ENCODE measurements at regions not wholly inside any gene's neighbourhood (a gene's known extent, or its start where the extent isn't known, plus 50 kb on each side); places are given as distances from the start of the nearest gene placed in this dataset.

GRCh38 chr5:163821142-163821541, 315.7 kb downstream of the MAT2B start:
- no peaks in the 10 kb centered on the region for H3K36me3 ChIP-seq (ENCODE audit: control insufficient read depth, insufficient read depth, low read length)
- TF ChIP-seq CTCF (IDR thresholded peaks at IDR 0.05; ENCODE audit: insufficient read depth, low read length, poor library complexity, severe bottlenecking): no peak
- H3K27me3 ChIP-seq (ENCODE audit: control insufficient read depth, insufficient read depth, low read length): no peaks in the 10 kb centered on the region
- DNase-seq (ENCODE audit: low read depth): no peak
- no peak overlapping the region for H3K4me3 ChIP-seq (ENCODE audit: low read depth, low read length)

GRCh38 chr5:163822548-163822947, 317.1 kb downstream of the MAT2B start:
- TF ChIP-seq CTCF (IDR thresholded peaks at IDR 0.05; ENCODE audit: insufficient read depth, low read length, poor library complexity, severe bottlenecking): no peak
- no peak for DNase-seq (ENCODE audit: low read depth)
- Histone ChIP-seq H3K4me3 (ENCODE audit: low read depth, low read length) (no peak overlapping the region), H3K36me3 (ENCODE audit: control insufficient read depth, insufficient read depth, low read length) (no peaks in the 10 kb centered on the region), H3K27me3 (ENCODE audit: control insufficient read depth, insufficient read depth, low read length) (no peaks in the 10 kb centered on the region)

GRCh38 chr5:163825661-163826060, 320.2 kb downstream of the MAT2B start:
- TF ChIP-seq CTCF (IDR thresholded peaks at IDR 0.05; ENCODE audit: insufficient read depth, low read length, poor library complexity, severe bottlenecking): no peak
- Histone ChIP-seq H3K27me3 (ENCODE audit: control insufficient read depth, insufficient read depth, low read length) (no peaks in the 10 kb centered on the region), H3K4me3 (ENCODE audit: low read depth, low read length) (no peak overlapping the region), H3K36me3 (ENCODE audit: control insufficient read depth, insufficient read depth, low read length) (no peaks in the 10 kb centered on the region)
- DNase-seq (ENCODE audit: low read depth): no peak

- H3K27me3 ChIP-seq (ENCODE audit: control insufficient read depth, insufficient read depth, low read length): no peaks in the 10 kb centered on the region
- no peak for TF ChIP-seq CTCF (IDR thresholded peaks at IDR 0.05; ENCODE audit: insufficient read depth, low read length, poor library complexity, severe bottlenecking)
- H3K36me3 ChIP-seq (ENCODE audit: control insufficient read depth, insufficient read depth, low read length): no peaks in the 10 kb centered on the region
- no peak for DNase-seq (ENCODE audit: low read depth)
- no peak overlapping the region for H3K4me3 ChIP-seq (ENCODE audit: low read depth, low read length)
These were observed 320.8 kb downstream of the MAT2B start for GRCh38 chr5:163826201-163826600.

GRCh38 chr5:163832155-163832554, 326.7 kb downstream of the MAT2B start:
- no peak overlapping the region for H3K4me3 ChIP-seq (ENCODE audit: low read depth, low read length)
- H3K36me3 ChIP-seq (ENCODE audit: control insufficient read depth, insufficient read depth, low read length): no peaks in the 10 kb centered on the region
- no peaks in the 10 kb centered on the region for H3K27me3 ChIP-seq (ENCODE audit: control insufficient read depth, insufficient read depth, low read length)
- DNase-seq (ENCODE audit: low read depth): no peak
- no peak for TF ChIP-seq CTCF (IDR thresholded peaks at IDR 0.05; ENCODE audit: insufficient read depth, low read length, poor library complexity, severe bottlenecking)

- DNase-seq (ENCODE audit: low read depth): no peak
- Histone ChIP-seq H3K36me3 (ENCODE audit: control insufficient read depth, insufficient read depth, low read length) (no peaks in the 10 kb centered on the region), H3K4me3 (ENCODE audit: low read depth, low read length) (no peak overlapping the region), H3K27me3 (ENCODE audit: control insufficient read depth, insufficient read depth, low read length) (no peaks in the 10 kb centered on the region)
- TF ChIP-seq CTCF (IDR thresholded peaks at IDR 0.05; ENCODE audit: insufficient read depth, low read length, poor library complexity, severe bottlenecking): no peak
These were observed 333.3 kb downstream of the MAT2B start for GRCh38 chr5:163838738-163839137.

All from kidney epithelial cell (primary cell).